ENCODE measurements at regions not wholly inside any gene's neighbourhood (a gene's known extent, or its start where the extent isn't known, plus 50 kb on each side); places are given as distances from the start of the nearest gene placed in this dataset.

DNA sequence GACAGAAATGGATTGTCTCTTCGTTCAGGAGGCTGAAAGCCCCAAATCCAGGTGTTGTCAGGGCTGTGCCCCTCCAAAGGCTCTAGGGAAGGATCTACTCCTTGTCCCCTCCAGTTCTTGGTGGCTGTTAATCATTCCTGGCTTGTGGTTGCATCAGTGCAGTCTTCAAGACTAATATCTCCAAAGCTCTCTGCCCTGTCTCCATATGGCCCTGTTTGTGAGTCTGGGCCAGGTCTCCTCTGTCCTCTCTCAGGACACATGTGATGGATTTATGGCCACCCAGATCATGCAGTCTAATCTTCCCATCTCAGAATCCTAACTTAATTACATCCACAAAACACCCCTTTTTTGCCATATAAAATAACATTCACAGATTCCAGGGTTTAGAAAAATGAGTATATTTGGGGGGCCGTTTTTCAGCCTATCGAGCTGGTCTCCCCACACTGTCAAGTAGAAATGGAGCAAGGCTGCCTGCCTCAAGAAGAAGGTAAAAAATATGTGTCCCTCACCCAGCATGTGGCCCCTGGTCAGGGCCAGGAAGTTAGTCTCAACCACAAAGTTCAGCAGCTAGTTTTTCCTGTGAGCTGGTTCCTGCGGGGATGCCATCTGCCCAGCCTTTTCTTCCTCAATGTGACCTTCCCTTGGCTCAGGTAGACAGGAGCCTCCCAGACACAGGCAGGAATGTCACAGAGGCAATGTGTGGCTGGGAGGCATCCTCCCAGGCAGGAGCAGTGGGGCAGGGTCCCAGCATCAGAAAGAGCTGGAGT is 509.4 kb downstream of the IRX1 start:
- TF ChIP-seq, protein P1, sequence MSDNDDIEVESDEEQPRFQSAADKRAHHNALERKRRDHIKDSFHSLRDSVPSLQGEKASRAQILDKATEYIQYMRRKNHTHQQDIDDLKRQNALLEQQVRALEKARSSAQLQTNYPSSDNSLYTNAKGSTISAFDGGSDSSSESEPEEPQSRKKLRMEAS (IDR thresholded peaks at IDR 0.05; ENCODE audit: insufficient read depth, insufficient read length), result no peak
- TF ChIP-seq, protein P2, sequence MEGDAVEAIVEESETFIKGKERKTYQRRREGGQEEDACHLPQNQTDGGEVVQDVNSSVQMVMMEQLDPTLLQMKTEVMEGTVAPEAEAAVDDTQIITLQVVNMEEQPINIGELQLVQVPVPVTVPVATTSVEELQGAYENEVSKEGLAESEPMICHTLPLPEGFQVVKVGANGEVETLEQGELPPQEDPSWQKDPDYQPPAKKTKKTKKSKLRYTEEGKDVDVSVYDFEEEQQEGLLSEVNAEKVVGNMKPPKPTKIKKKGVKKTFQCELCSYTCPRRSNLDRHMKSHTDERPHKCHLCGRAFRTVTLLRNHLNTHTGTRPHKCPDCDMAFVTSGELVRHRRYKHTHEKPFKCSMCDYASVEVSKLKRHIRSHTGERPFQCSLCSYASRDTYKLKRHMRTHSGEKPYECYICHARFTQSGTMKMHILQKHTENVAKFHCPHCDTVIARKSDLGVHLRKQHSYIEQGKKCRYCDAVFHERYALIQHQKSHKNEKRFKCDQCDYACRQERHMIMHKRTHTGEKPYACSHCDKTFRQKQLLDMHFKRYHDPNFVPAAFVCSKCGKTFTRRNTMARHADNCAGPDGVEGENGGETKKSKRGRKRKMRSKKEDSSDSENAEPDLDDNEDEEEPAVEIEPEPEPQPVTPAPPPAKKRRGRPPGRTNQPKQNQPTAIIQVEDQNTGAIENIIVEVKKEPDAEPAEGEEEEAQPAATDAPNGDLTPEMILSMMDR (IDR thresholded peaks at IDR 0.05; ENCODE audit: extremely low read depth in 1 of 2, insufficient read depth in 1 of 2, low read depth in 1 of 2, low read length in 2 of 2), result no peak
- no peak for TF ChIP-seq POLR2AphosphoS5 (IDR thresholded peaks at IDR 0.05; ENCODE audit: insufficient read depth, low read depth, low read length)
- no peak for TF ChIP-seq POLR2A (IDR thresholded peaks at IDR 0.05; ENCODE audit: low read depth, low read length)
- no peak for TF ChIP-seq MYC (IDR thresholded peaks at IDR 0.05; ENCODE audit: low read depth, low read length)
- no peak for TF ChIP-seq EZH2 (IDR thresholded peaks at IDR 0.05; ENCODE audit: borderline replicate concordance, low read depth, low read length, severe bottlenecking)
- no peak for TF ChIP-seq GATA2 (IDR thresholded peaks at IDR 0.05; ENCODE audit: insufficient read depth, insufficient read length, low read depth, low read length)
- no peak for TF ChIP-seq JUN (IDR thresholded peaks at IDR 0.05; ENCODE audit: borderline replicate concordance, insufficient read depth, insufficient read length, low read depth)
- TF ChIP-seq FOS (IDR thresholded peaks at IDR 0.05; ENCODE audit: borderline replicate concordance, insufficient read depth, low read length), result no peak
